BLaER1 (cell line): ENCODE measurements at regions not wholly inside any gene's neighbourhood (a gene's known extent, or its start where the extent isn't known, plus 50 kb on each side); places are given as distances from the start of the nearest gene placed in this dataset.

ENCODE experiments used
- H3K27ac ChIP-seq: shearing (Covaris generic); formaldehyde crosslinking; 2 replicates; pipeline ENCODE4 v1.8.1; 2022
- H3K27me3 ChIP-seq: shearing (Covaris generic); formaldehyde crosslinking; 2 replicates; pipeline ENCODE4 v1.8.1; 2022
- H3K36me3 ChIP-seq: shearing (Covaris generic); formaldehyde crosslinking; 2 replicates; pipeline ENCODE4 v1.8.1; 2022
- H3K4me1 ChIP-seq: shearing (Covaris generic); formaldehyde crosslinking; 2 replicates; pipeline ENCODE4 v1.8.1; 2022
- H3K4me2 ChIP-seq: shearing (Covaris generic); formaldehyde crosslinking; 2 replicates; pipeline ENCODE4 v1.8.1; 2022
- H3K4me3 ChIP-seq: shearing (Covaris generic); formaldehyde crosslinking; 2 replicates; pipeline ENCODE4 v1.8.1; 2022
- H3K9ac ChIP-seq: shearing (Covaris generic); formaldehyde crosslinking; 2 replicates; pipeline ENCODE4 v1.8.1; 2022
- H3K9me3 ChIP-seq: shearing (Covaris generic); formaldehyde crosslinking; 2 replicates; pipeline ENCODE4 v1.8.1; 2022
- H4K20me1 ChIP-seq: shearing (Covaris generic); formaldehyde crosslinking; 2 replicates; pipeline ENCODE4 v1.8.1; 2022
- Cebpa-rat ChIP-seq: shearing (Covaris generic); IDR thresholded peaks from 2 replicates; pipeline ENCODE4 v1.8.1; 2022

GRCh38 chr17:12318571-12319266 is 298.0 kb downstream of the MAP2K4 start:
- Histone ChIP-seq H3K4me2 (no peak overlapping the region), H3K9ac (no peak overlapping the region), H4K20me1 (no peaks in the 10 kb centered on the region), H3K27me3 (no peaks in the 10 kb centered on the region; the same call in 1 of the 2 replicates), H3K4me1 (no peaks in the 10 kb centered on the region), H3K27ac (no peak overlapping the region), H3K4me3 (no peak overlapping the region), H3K9me3 (peaks cover 8% of the 10 kb centered on the region; the same call in 1 of the 2 replicates), H3K36me3 (no peaks in the 10 kb centered on the region)
- TF ChIP-seq Cebpa-rat: no peak

DNA sequence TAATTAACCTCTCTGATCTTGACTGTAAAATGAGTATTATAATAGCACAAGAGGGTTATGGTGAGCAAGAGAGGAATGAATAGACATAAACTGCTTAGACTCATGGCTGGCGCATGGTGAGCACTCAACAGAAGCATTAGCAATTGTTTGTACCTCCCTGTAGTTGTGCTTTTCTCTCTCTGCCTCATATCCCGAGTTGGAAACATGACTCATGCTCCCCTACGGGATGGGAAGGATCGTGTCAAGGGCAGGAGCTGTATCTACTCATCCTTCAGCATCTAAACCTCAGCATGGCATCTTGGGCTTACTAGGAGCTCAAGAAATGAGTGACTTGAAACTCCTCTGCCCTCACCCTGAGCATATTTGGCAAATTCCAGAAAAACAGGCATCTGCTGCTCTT is 299.6 kb downstream of the MAP2K4 start:
- Histone ChIP-seq H3K27ac (no peak overlapping the region), H3K4me1 (no peaks in the 10 kb centered on the region), H3K27me3 (no peaks in the 10 kb centered on the region; the same call in 1 of the 2 replicates), H3K36me3 (no peaks in the 10 kb centered on the region), H3K9me3 (no peaks in the 10 kb centered on the region), H3K4me3 (no peak overlapping the region), H3K9ac (no peak overlapping the region), H3K4me2 (no peak overlapping the region), H4K20me1 (no peaks in the 10 kb centered on the region)
- no peak for TF ChIP-seq Cebpa-rat

GRCh38 chr17:12328204-12328603 is 307.5 kb downstream of the MAP2K4 start:
- H3K4me3 ChIP-seq: no peak overlapping the region
- no peak overlapping the region for H3K4me2 ChIP-seq
- H3K9ac ChIP-seq: no peak overlapping the region
- H3K36me3 ChIP-seq: no peaks in the 10 kb centered on the region
- no peaks in the 10 kb centered on the region for H3K4me1 ChIP-seq
- H4K20me1 ChIP-seq: no peaks in the 10 kb centered on the region
- H3K27ac ChIP-seq: no peak overlapping the region
- H3K9me3 ChIP-seq: peaks cover 21% of the 10 kb centered on the region; the same call in 1 of the 2 replicates
- no peaks in the 10 kb centered on the region for H3K27me3 ChIP-seq
- no peak for TF ChIP-seq Cebpa-rat

DNA sequence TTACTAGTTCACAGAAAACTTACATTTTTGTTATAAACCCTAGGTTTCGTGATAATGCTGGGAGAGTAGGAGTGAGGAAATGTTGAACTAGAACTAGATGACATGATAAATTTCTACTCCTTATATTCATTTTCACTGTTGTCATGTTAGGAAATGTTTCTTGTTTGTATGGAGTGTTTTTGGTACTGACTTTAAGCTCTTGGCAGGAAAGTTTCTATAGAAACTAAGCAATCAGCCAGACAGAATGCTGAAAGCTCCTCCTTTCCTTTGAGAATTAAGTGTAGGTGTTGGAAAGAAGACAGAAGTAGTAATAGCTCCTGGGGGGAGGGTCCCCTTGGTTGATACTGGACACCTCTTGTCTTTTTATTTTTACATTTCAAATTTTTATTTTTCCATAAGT is 309.8 kb downstream of the MAP2K4 start:
- Histone ChIP-seq H3K27ac (no peak overlapping the region), H4K20me1 (no peaks in the 10 kb centered on the region), H3K4me1 (no peaks in the 10 kb centered on the region), H3K4me3 (no peak overlapping the region), H3K9me3 (peaks cover 21% of the 10 kb centered on the region; the same call in 1 of the 2 replicates), H3K27me3 (no peaks in the 10 kb centered on the region), H3K9ac (no peak overlapping the region), H3K36me3 (no peaks in the 10 kb centered on the region), H3K4me2 (no peak overlapping the region)
- no peak for TF ChIP-seq Cebpa-rat

GRCh38 chr17:12341328-12341727 is 320.7 kb downstream of the MAP2K4 start:
- Histone ChIP-seq H3K4me3 (no peak overlapping the region), H3K36me3 (no peaks in the 10 kb centered on the region), H3K9me3 (no peaks in the 10 kb centered on the region), H4K20me1 (no peaks in the 10 kb centered on the region), H3K27ac (no peak overlapping the region), H3K27me3 (no peaks in the 10 kb centered on the region), H3K9ac (no peak overlapping the region), H3K4me2 (no peak overlapping the region), H3K4me1 (no peaks in the 10 kb centered on the region)
- no peak for TF ChIP-seq Cebpa-rat

DNA sequence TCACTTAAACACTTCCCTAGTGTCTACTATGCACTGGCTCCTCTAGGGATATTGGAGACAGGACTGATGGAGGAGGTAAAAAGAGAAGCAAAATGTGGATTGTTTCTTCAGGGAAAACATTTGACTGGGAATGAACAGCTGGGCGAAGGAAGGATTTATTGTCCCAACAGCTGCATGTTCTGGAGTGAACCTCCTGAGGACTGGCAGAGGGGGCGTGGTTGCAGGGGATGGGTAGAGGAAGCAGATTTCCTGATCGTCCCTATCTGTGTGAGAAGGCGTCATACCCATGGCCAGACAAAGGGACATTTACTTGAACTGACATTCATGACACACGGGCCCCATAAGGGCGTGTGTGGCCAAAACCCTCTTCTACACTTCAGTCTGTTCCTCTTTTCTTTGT is 321.5 kb downstream of the MAP2K4 start:
- Histone ChIP-seq H3K4me3 (no peak overlapping the region), H3K27ac (no peak overlapping the region), H3K27me3 (no peaks in the 10 kb centered on the region), H3K9me3 (no peaks in the 10 kb centered on the region), H3K36me3 (no peaks in the 10 kb centered on the region), H4K20me1 (no peaks in the 10 kb centered on the region), H3K9ac (no peak overlapping the region), H3K4me1 (no peaks in the 10 kb centered on the region), H3K4me2 (no peak overlapping the region)
- TF ChIP-seq Cebpa-rat: no peak

- no peak for TF ChIP-seq Cebpa-rat
- no peak overlapping the region for H3K4me2 ChIP-seq
- H3K27ac ChIP-seq: no peak overlapping the region
- H3K9me3 ChIP-seq: no peaks in the 10 kb centered on the region
- H3K4me3 ChIP-seq: no peak overlapping the region
- H4K20me1 ChIP-seq: no peaks in the 10 kb centered on the region
- H3K9ac ChIP-seq: no peak overlapping the region
- no peaks in the 10 kb centered on the region for H3K36me3 ChIP-seq
- H3K27me3 ChIP-seq: no peaks in the 10 kb centered on the region
- H3K4me1 ChIP-seq: no peaks in the 10 kb centered on the region
Measured at GRCh38 chr17:12342609-12343435, 322.1 kb downstream of the MAP2K4 start.

- H3K9ac ChIP-seq: no peak overlapping the region
- no peak overlapping the region for H3K4me2 ChIP-seq
- no peaks in the 10 kb centered on the region for H3K27me3 ChIP-seq
- H3K36me3 ChIP-seq: no peaks in the 10 kb centered on the region
- H3K27ac ChIP-seq: no peak overlapping the region
- no peak overlapping the region for H3K4me3 ChIP-seq
- H3K9me3 ChIP-seq: no peaks in the 10 kb centered on the region
- H4K20me1 ChIP-seq: no peaks in the 10 kb centered on the region
- H3K4me1 ChIP-seq: no peaks in the 10 kb centered on the region
- no peak for TF ChIP-seq Cebpa-rat
Measured at GRCh38 chr17:12348476-12348875, 317.2 kb upstream of the MYOCD start.

DNA sequence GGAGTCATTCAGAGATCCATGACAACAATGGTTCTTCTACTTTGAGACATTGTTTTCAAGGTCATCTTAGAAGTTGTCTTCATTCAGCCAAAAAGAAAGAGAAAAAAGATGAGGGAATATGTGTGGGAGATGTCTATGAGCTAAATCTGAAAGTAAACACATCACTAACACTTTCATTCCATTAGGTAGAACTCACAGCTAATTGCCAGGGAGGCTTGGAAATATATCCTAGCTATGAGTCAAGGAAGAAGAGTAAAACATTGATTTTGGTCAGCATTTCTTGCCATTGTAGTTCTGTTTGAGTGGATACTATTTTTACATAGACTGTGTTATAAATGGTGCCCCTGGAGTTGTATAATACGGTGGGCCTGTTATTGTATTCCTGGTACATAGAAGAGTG is 316.4 kb upstream of the MYOCD start:
- no peaks in the 10 kb centered on the region for H3K4me1 ChIP-seq
- H3K36me3 ChIP-seq: no peaks in the 10 kb centered on the region
- no peak overlapping the region for H3K4me3 ChIP-seq
- no peak overlapping the region for H3K4me2 ChIP-seq
- H3K27me3 ChIP-seq: no peaks in the 10 kb centered on the region
- H3K27ac ChIP-seq: no peak overlapping the region
- TF ChIP-seq Cebpa-rat: no peak
- no peak overlapping the region for H3K9ac ChIP-seq
- no peaks in the 10 kb centered on the region for H3K9me3 ChIP-seq
- no peaks in the 10 kb centered on the region for H4K20me1 ChIP-seq

GRCh38 chr17:12352127-12352526 is 313.6 kb upstream of the MYOCD start:
- Histone ChIP-seq H3K4me2 (no peak overlapping the region), H4K20me1 (no peaks in the 10 kb centered on the region), H3K36me3 (no peaks in the 10 kb centered on the region), H3K27ac (no peak overlapping the region), H3K9ac (no peak overlapping the region), H3K27me3 (no peaks in the 10 kb centered on the region), H3K4me3 (no peak overlapping the region), H3K9me3 (peaks cover 4% of the 10 kb centered on the region), H3K4me1 (no peaks in the 10 kb centered on the region)
- no peak for TF ChIP-seq Cebpa-rat
